Trophoblast cell (in vitro differentiated cells and primary cell): ENCODE measurements at regions not wholly inside any gene's neighbourhood (a gene's known extent, or its start where the extent isn't known, plus 50 kb on each side); places are given as distances from the start of the nearest gene placed in this dataset.
A peak's percentile ranks its signal among the peaks of the same experiment; 100 is the strongest.

ENCODE experiments used
- DNase-seq, 2 donors: peaks; one replicate each; pipeline ENCODE4 v3.0.0-alpha.2; 2016
- H2AFZ ChIP-seq: 2 replicates; pipeline ENCODE4 v1.6.1; 2013; ENCODE audit warnings: low read length, moderate library complexity, mild to moderate bottlenecking; ENCODE audit not compliant: insufficient read depth, poor library complexity
- H2AK5ac ChIP-seq: 2 replicates; pipeline ENCODE4 v1.6.1; 2013; ENCODE audit warnings: mild to moderate bottlenecking, low read length
- H2BK120ac ChIP-seq: 2 replicates; pipeline ENCODE4 v1.6.1; 2013; ENCODE audit warnings: low read length, mild to moderate bottlenecking, moderate library complexity; ENCODE audit not compliant: insufficient read depth, poor library complexity
- H2BK12ac ChIP-seq: 2 replicates; pipeline ENCODE4 v1.6.1; 2013; ENCODE audit warnings: mild to moderate bottlenecking, low read length, moderate library complexity
- H2BK5ac ChIP-seq: 2 replicates; pipeline ENCODE4 v1.6.1; 2013; ENCODE audit warnings: low read length, low read depth, moderate library complexity, mild to moderate bottlenecking; ENCODE audit not compliant: poor library complexity
- H3K14ac ChIP-seq: 2 replicates; pipeline ENCODE4 v1.6.1; 2013; ENCODE audit warnings: mild to moderate bottlenecking, low read length
- H3K18ac ChIP-seq: 2 replicates; pipeline ENCODE4 v1.6.1; 2013; ENCODE audit warnings: mild to moderate bottlenecking, low read length
- H3K23ac ChIP-seq: 2 replicates; pipeline ENCODE4 v1.6.1; 2013; ENCODE audit warnings: low read length
- H3K27ac ChIP-seq: 2 replicates; pipeline ENCODE4 v1.5.1; 2013; ENCODE audit warnings: low read depth, mild to moderate bottlenecking, inconsistent platforms, low read length, moderate library complexity
- H3K27me3 ChIP-seq: 2 replicates; pipeline ENCODE4 v1.6.1; 2013; ENCODE audit warnings: inconsistent platforms, mild to moderate bottlenecking, low read length, moderate library complexity; ENCODE audit not compliant: insufficient read depth
- H3K36me3 ChIP-seq, 2 experiments: 1 replicate in 1 of 2; 2 replicates in 1 of 2; pipeline ENCODE4 v1.6.1; 2013; ENCODE audit warnings: low read length in 2 of 2, mild to moderate bottlenecking in 2 of 2, moderate library complexity in 1 of 2; ENCODE audit not compliant: insufficient read depth in 2 of 2, control insufficient read depth in 1 of 2
- H3K4ac ChIP-seq: 2 replicates; pipeline ENCODE4 v1.6.1; 2013; ENCODE audit warnings: low read depth, mild to moderate bottlenecking, low read length, moderate library complexity
- H3K4me1 ChIP-seq, 2 experiments: 1 replicate in 1 of 2; 2 replicates in 1 of 2; pipeline ENCODE4 v1.6.1; 2013; ENCODE audit warnings: low read length in 2 of 2, mild to moderate bottlenecking in 2 of 2, moderate library complexity in 1 of 2; ENCODE audit not compliant: insufficient read depth in 2 of 2, control insufficient read depth in 1 of 2
- H3K4me2 ChIP-seq: 2 replicates; pipeline ENCODE4 v1.6.1; 2013; ENCODE audit warnings: inconsistent platforms, mild to moderate bottlenecking, low read length, moderate library complexity
- H3K4me3 ChIP-seq: 2 replicates; pipeline ENCODE4 v1.5.1; 2013; ENCODE audit warnings: mild to moderate bottlenecking, low read depth, low read length, inconsistent platforms
- H3K79me1 ChIP-seq: one replicate; pipeline ENCODE4 v1.6.1; 2013; ENCODE audit warnings: low read length
- H3K79me2 ChIP-seq: 2 replicates; pipeline ENCODE4 v1.6.1; 2013; ENCODE audit warnings: low read length, mild to moderate bottlenecking; ENCODE audit not compliant: control insufficient read depth, insufficient read depth, poor library complexity
- H3K9ac ChIP-seq: 2 replicates; pipeline ENCODE4 v1.6.1; 2013; ENCODE audit warnings: mild to moderate bottlenecking, low read length
- H3K9me3 ChIP-seq: 2 replicates; pipeline ENCODE4 v1.6.1; 2013; ENCODE audit warnings: low read depth, mild to moderate bottlenecking, control low read depth, inconsistent platforms, low read length; ENCODE audit not compliant: insufficient read depth
- H4K12ac ChIP-seq: 2 replicates; pipeline ENCODE4 v1.6.1; 2013; ENCODE audit warnings: low read depth, mild to moderate bottlenecking, low read length, moderate library complexity
- H4K8ac ChIP-seq: 2 replicates; pipeline ENCODE4 v1.6.1; 2013; ENCODE audit warnings: low read depth, mild to moderate bottlenecking, low read length, moderate library complexity
- H4K91ac ChIP-seq: one replicate; pipeline ENCODE4 v1.6.1; 2013; ENCODE audit warnings: low read depth, mild to moderate bottlenecking, low read length, moderate library complexity
- WGBS: extraction: QIAGEN DNeasy Blood & Tissue Kit; methylation state at CpG from one replicate; pipeline ENCODE4 v1.1.7; 2013; ENCODE audit warnings: missing lambda C conversion rate; ENCODE audit not compliant: insufficient read length, insufficient coverage; ENCODE audit errors: extremely low coverage; 5-methylcytosine and 5-hydroxymethylcytosine counted together

DNA sequence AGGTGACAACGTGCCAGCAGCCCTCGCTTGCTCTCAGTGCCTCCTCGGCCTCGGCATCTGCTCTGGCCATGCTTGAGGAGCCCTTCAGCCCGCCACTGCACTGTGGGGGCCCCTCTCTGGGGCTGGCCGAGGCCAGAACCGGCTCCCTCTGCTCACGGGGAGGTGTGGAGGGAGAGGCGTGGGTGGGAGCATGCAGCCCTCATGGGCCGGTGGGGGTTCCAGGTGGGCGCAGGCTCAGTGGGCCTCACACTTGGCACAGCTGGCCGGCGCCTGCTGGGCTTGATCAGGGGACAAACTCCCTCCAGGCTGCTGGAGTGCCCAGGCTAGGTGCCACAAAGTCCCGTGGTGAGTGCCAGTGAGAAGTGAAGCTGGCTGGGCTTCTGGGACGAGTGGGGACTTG is 566.6 kb upstream of the ID4 start:
- no peak overlapping the region for H2AFZ ChIP-seq
- no peak overlapping the region for H2AK5ac ChIP-seq
- H2BK12ac ChIP-seq = no peak overlapping the region
- no peak overlapping the region for H2BK120ac ChIP-seq
- H2BK5ac ChIP-seq = no peak overlapping the region
- H3K79me1 ChIP-seq = no peaks in the 10 kb centered on the region
- no peaks in the 10 kb centered on the region for H3K27me3 ChIP-seq
- no peaks in the 10 kb centered on the region for H3K79me2 ChIP-seq
- no peak overlapping the region for H4K12ac ChIP-seq
- WGBS = no CpG with 5 or more reads among the region's 15 CpGs
- no peak overlapping the region for H3K4ac ChIP-seq
- H4K91ac ChIP-seq = no peak overlapping the region
- H3K14ac ChIP-seq = no peak overlapping the region
- H3K4me3 ChIP-seq = no peak overlapping the region
- no peak overlapping the region for H3K23ac ChIP-seq
- H3K18ac ChIP-seq = no peak overlapping the region
- H3K4me1 ChIP-seq = peaks cover 0 to 7% of the 10 kb centered on the region in 2 experiments
- H3K4me2 ChIP-seq = no peak overlapping the region
- H3K9ac ChIP-seq = no peak overlapping the region
- H3K27ac ChIP-seq = no peak overlapping the region
- peaks cover 6% of the 10 kb centered on the region for H3K9me3 ChIP-seq
- no peaks in the 10 kb centered on the region for H3K36me3 ChIP-seq
- H4K8ac ChIP-seq = no peak overlapping the region
- no peak for DNase-seq

DNA sequence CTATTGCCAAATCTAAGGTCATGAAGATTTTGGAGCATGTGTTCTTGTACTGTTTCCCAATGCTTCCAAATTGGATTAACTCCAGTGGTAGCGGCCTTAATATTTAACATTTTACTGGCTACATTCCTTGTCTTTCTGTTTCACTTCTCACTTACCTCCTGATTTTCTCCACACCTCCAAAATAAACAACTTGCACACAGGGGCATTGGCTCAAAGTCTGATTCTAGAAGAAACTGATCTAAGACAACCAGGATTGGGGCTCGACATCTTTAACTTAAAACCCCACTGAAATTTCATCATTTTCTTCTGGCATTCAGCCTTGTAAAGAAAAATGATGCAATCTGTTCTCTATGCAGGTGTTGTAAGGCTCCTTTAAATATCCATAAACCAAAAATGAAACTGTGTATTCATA is 557.9 kb upstream of the ID4 start:
- Histone ChIP-seq H3K14ac (no peak overlapping the region), H3K9ac (no peak overlapping the region), H3K79me1 (no peaks in the 10 kb centered on the region), H3K4me3 (no peak overlapping the region), H3K23ac (no peak overlapping the region), H3K4me1 (no peaks in the 10 kb centered on the region), H2AFZ (no peak overlapping the region), H3K4ac (no peak overlapping the region), H4K8ac (no peak overlapping the region), H3K18ac (no peak overlapping the region), H3K4me2 (no peak overlapping the region), H2BK5ac (no peak overlapping the region), H2BK12ac (no peak overlapping the region), H4K12ac (no peak overlapping the region), H2AK5ac (no peak overlapping the region), H2BK120ac (no peak overlapping the region), H3K9me3 (no peaks in the 10 kb centered on the region), H3K36me3 (no peaks in the 10 kb centered on the region), H3K79me2 (no peaks in the 10 kb centered on the region), H3K27me3 (no peaks in the 10 kb centered on the region), H3K27ac (no peak overlapping the region), H4K91ac (no peak overlapping the region)
- WGBS = no CpG with 5 or more reads among the region's 2 CpGs
- DNase-seq = peak in 1 of 2 donors; percentile 4

DNA sequence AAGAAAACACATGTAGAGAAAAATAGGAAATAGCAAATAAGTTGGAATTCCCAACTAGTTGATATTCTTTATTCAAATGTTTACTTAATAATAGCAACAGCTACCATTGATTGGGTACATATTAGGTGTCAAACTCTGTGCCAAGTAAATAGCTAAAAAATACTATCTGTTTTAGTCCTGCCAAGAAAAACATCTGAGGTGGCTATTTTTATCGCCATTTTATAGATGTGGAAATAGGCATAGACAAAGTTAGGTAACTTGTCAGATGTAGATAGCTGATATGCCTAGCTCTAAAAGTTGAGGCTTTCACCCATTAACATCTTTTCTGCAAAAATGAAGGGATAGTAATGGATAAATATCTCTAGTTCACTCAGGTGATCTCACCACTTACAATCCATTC is 549.2 kb upstream of the ID4 start:
- Histone ChIP-seq H3K4me1 (no peaks in the 10 kb centered on the region), H3K23ac (no peak overlapping the region), H3K36me3 (no peaks in the 10 kb centered on the region), H3K4ac (no peak overlapping the region), H2BK120ac (no peak overlapping the region), H3K27me3 (no peaks in the 10 kb centered on the region), H3K14ac (no peak overlapping the region), H3K79me1 (no peaks in the 10 kb centered on the region), H3K79me2 (no peaks in the 10 kb centered on the region), H3K9ac (no peak overlapping the region), H2BK12ac (no peak overlapping the region), H3K27ac (no peak overlapping the region), H4K91ac (no peak overlapping the region), H4K12ac (no peak overlapping the region), H2AK5ac (no peak overlapping the region), H3K4me2 (no peak overlapping the region), H4K8ac (no peak overlapping the region), H3K18ac (no peak overlapping the region), H2BK5ac (no peak overlapping the region), H2AFZ (no peak overlapping the region), H3K4me3 (no peak overlapping the region), H3K9me3 (no peaks in the 10 kb centered on the region)
- peak in 1 of 2 donors; percentile 29 for DNase-seq
- no CpG with 5 or more reads among the region's 1 CpG for WGBS

DNA sequence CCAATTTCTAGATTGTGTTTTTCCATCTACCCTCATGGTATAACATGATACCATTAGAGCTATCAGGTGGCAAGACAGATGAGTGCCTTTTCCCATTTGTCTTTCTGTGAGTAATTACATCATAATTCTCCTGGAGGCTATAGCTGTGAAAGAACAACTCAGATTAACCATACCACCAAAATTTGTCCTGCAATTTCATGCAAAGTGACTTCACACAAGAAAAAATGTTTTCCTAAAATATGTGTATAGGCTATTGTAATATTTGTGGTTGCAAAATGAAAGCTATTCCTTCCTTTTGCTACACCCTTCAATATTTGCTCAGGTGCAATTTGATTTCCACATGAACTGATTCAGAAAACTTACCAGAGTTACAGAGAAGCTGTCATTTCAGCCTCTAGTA is 547.7 kb upstream of the ID4 start:
- Histone ChIP-seq H4K8ac (no peak overlapping the region), H3K36me3 (no peaks in the 10 kb centered on the region), H3K9me3 (no peaks in the 10 kb centered on the region), H3K27me3 (no peaks in the 10 kb centered on the region), H2AK5ac (no peak overlapping the region), H3K4me2 (no peak overlapping the region), H3K79me2 (no peaks in the 10 kb centered on the region), H4K91ac (no peak overlapping the region), H3K4me3 (no peak overlapping the region), H3K9ac (no peak overlapping the region), H3K4ac (no peak overlapping the region), H3K14ac (no peak overlapping the region), H2AFZ (no peak overlapping the region), H2BK120ac (no peak overlapping the region), H3K18ac (no peak overlapping the region), H2BK5ac (no peak overlapping the region), H3K27ac (no peak overlapping the region), H2BK12ac (no peak overlapping the region), H3K79me1 (no peaks in the 10 kb centered on the region), H3K4me1 (no peaks in the 10 kb centered on the region), H3K23ac (no peak overlapping the region), H4K12ac (no peak overlapping the region)
- DNase-seq = peak; percentile 13 to 62
